Hepatic stellate cell (primary cell): ENCODE measurements at regions not wholly inside any gene's neighbourhood (a gene's known extent, or its start where the extent isn't known, plus 50 kb on each side); places are given as distances from the start of the nearest gene placed in this dataset.
"Not testable (repeated sequence)": the region's sequence is repeated elsewhere in the genome, so short reads cannot be mapped to it uniquely, and the experiment has no call there.

ENCODE experiments used
- DNase-seq: peaks from one replicate; pipeline ENCODE4 v3.0.0; 2011; ENCODE audit warnings: low spot score

DNA sequence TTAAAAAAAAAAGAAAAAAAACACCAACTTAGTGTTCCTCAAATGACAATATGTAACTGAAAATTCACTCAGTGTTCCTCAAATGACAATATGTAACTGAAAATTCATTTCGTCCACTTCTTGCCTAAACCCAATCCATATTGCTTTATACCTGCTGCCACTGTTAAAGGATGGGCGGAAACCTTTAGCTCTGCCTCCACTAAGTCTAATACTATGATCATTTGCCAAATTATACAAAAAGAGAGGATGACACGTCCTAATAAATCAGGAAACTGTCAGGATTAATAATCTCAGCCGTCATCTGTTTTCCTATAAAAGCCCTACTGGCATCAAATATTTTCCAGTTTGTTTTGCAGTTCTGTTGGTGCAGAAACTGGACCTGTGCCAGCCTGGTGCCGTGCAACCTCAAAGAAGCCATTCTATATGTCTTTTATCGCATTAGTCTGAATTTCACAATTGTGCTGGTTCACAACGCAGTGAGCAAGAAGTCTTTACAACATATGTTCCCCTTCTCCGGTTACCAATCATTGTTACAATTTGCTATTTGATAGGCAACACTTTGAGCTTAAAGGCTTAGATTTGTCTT is 160.4 kb upstream of the KCNH8 start:
- DNase-seq = no peak

GRCh38 chr3:18987070-18987469 is 161.2 kb upstream of the KCNH8 start:
- no peak for DNase-seq

GRCh38 chr3:18982920-18983319 is 165.4 kb upstream of the KCNH8 start:
- no peak for DNase-seq

GRCh38 chr3:18976102-18976501 is 172.2 kb upstream of the KCNH8 start:
- DNase-seq = not testable (repeated sequence)

GRCh38 chr3:18968120-18968519 is 180.2 kb upstream of the KCNH8 start:
- DNase-seq = no peak

DNA sequence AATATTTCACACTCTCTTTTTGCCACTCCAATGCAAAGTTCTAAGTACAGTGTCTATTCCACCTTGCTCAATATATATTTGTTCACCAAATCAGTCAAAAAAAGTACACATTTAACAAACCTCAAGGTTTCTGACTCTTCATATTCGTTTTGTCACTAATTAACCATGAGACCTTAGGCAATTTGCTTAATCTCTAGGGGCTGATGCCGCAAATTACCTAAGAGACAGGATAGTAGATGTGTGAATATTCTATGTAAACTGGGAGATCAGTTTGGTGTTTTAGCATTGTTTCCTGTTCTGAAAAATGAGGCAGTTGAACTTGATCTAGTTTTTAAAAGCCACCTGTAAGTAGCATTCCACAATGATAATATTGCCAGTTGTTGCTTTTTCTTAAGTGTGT is 182.5 kb upstream of the KCNH8 start:
- DNase-seq = no peak

GRCh38 chr3:18964640-18965039 is 183.7 kb upstream of the KCNH8 start:
- no peak for DNase-seq

DNA sequence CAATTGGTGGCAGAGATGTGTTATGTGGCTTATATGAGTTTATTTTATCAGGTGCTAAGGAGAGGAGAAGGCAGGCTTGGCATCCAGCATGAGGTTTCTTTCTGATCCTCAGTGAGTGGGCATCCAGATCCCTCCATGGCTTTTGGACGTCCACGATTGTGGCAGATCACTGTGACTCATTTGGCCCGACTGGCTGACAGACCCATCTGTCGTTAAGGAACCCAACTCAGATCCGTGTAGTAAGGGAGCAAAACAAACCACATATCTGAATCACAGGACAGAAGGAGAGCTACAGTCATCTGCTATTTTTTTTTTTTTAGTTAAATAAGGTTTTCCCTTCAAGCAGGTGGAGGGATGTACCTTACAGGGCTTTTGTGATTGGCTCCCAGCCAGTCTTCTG is 197.0 kb upstream of the KCNH8 start:
- no peak for DNase-seq

DNA sequence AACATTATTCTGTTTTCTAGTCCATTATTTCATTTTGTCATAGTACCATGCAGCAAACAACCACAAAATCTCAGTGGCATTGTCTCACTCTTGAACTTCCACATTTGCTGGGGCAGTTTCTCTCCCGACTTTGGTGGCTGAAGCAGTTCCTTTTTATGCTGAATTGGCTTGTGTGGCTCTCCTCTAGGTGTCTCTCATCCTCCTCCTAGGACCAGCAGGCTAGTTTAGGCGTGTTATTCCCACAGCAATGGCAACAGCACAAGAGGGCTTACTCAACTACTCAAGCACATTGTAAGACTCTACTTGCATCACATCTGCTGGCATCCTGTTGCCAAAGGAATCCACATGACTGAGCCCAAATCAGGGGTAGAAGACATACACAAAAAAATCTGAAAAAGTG is 201.8 kb upstream of the KCNH8 start:
- no peak for DNase-seq

GRCh38 chr3:18937574-18937973 is 210.7 kb upstream of the KCNH8 start:
- no peak for DNase-seq

- no peak for DNase-seq
These were observed 229.2 kb upstream of the KCNH8 start for GRCh38 chr3:18919158-18919557.

DNA sequence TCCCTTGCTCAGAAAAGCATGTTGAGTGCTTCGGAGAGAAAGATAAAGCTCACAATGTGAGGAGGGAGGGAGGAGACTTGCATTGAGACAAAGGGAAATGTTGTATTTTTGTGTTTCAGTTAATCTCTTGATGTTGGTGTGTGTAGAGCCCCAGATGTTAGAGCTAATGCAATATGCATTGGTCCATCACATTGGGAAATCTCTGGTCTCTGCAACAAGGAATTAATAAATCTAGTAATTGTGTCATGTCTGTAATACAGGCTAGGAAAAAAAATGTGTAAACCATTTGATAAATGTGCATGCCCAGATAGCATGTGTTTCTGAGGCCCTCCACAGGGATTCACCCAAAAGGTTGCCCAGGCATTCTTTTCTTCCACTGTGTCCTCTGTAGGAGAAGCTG is 230.4 kb upstream of the KCNH8 start:
- no peak for DNase-seq

DNA sequence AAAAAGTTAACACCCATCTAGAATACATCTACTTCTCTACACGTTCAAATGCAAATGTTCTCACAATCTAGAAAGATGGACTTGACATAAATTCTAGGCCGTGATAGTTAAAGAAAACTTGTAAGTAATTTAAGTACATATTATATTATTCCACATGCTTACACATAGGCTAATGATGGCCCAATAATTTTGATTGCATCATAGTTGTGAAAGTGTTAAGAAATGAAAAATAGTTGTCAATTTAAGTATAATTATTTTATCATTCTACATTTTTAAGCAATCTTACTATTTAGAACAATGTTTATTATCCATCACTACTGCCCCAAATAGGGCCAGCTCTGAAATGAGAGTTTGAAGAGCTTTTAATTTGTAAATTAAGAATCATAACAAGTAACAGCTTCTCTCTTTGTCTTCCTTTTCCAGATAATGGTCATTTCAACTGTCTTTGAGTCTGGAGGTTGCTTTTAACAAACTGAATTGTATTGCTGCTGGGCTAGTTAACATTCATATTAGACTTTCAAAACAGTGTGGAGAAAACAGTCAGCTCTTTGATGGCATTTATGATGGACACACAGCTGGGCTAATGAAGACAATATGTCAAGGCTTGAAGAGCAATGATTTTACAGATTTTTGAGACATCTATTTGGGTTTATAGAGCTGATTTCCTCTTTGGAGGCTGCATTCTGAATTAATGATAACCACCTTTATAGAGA is 246.1 kb upstream of the KCNH8 start:
- DNase-seq = no peak

DNA sequence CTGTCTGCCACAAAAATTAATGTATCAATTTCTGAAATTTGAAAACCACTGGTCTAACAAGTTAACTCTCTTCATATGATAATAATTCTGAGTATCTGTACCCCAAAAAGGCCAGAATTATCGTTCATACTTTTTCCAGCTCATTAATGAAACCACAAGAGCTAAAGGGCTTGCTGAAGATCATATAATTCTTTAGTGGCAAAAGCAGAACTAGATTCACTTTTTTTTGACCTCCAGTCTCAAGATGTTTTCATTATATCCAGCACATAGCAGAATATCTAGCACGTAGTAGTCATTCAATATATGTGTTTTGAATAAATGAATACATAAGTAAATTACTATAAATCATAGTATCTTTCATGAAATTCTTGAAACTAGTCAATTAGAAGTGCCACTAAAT is 246.7 kb upstream of the KCNH8 start:
- no peak for DNase-seq

GRCh38 chr3:18900994-18901393 is 247.3 kb upstream of the KCNH8 start:
- DNase-seq = no peak

GRCh38 chr3:18898911-18899310 is 249.4 kb upstream of the KCNH8 start:
- DNase-seq = no peak

DNA sequence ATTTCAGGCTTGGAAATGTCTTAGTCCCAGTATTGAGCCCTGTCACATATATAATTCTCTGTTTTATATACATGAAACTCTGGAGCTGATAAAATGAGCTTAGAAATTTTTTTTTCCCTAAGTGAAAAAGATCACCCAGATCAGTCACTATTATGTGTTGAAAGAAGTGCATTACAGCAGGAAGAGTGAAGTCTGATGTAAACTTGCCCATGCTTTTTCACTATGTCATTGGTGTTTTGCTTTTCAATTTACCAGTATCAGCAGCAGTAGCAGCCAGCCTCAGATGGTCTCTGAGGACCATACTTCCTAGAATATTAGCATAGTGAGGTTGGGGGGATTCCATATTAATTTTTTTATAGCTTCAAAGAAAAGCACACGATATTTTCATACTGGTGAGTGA is 255.6 kb upstream of the KCNH8 start:
- no peak for DNase-seq

DNA sequence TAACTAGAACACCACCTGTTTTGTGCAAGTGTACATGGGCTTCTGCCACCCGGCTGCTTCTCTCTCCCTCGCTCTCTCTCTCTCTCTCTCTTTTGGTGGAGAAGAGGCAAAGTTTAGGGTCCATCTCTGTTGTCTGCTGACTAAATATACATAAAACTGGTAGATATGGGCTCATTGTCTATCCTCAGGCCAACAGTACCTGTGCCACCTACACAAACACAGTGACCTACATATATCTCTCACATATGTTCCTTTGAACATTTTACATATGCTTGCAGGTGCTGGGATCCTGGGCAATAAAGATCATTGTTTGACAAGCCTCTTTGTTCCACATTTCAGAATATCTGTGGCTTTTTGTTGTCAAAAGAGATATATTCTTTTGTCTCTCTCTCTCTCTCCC is 256.3 kb upstream of the KCNH8 start:
- no peak for DNase-seq

DNA sequence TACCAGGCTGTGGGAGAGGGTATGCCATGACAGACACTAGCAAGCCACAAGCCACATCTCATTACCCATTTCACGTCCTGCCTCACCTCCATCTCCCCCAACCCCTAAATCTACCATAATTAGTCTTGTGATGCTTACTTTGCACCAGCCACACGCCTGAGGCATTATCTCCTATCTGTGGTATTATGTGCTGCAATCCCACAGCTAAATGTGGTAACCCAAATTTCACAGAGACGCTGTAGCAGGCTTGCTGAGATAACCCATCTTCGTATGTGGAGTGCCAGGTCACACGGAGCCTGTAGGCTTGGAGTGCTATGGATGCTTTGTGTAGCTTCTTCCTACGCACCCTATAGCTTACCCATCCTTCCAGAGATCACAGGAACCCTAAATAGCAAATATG is 256.7 kb upstream of the KCNH8 start:
- no peak for DNase-seq

DNA sequence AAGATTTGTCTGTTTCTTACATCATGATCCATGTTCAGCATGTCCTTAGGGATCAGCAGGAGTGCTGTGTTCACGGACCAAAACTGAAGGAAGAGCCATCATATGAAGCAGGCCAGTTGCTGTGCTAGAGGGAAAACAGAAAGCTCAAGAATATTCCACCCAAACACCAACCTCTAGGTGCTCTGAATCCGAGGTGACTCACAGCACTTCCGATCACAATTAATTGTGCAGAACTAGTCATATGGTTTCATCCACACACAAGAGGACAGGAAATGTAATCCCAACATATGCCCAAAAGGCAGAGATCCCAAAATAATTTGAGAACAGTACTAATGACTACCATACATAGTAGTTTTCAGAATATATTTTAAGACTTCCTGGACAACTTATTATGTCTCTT is 257.9 kb upstream of the KCNH8 start:
- no peak for DNase-seq

DNA sequence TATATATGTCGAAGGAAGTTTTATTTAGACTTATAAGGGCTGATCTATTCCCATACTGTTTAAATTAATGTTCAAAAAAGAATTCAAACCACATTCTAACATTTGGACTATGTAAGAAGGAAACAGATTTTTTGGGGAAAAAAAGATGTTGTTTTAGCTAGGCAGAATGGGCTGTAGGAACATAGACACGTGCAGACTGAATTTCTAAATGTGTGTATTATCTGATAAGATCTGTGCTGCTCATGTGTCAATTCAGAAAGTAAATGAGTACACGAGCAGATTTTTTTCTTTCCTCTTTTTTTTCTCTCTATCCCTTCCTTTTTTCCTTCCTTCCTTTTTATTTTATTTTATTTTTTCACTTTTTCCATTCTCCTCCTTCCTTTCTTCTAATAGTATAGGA is 259.5 kb upstream of the KCNH8 start:
- no peak for DNase-seq

DNA sequence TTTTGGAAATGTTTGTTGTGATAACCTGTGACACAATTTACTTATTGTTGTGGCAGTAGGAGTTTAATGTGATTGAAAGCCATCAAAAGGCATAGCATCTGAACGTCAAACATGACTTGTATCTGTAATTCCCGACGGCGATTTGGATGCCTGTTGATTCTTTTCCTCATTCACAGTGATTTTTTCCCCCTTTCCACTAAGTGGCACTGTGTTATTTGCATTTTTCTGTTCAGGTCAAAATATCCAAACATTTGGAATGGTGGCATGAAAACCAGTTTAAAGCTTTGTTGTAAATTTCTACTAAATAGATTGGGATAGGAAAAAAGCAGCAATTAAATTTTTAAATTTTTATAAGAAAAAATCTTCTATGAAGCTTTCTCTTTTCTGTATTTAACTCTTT is 259.9 kb upstream of the KCNH8 start:
- no peak for DNase-seq

- DNase-seq = no peak
These were observed 262.0 kb upstream of the KCNH8 start for GRCh38 chr3:18886331-18886730.

GRCh38 chr3:18885612-18886011 is 262.7 kb upstream of the KCNH8 start:
- no peak for DNase-seq
